ENCODE measurements at regions not wholly inside any gene's neighbourhood (a gene's known extent, or its start where the extent isn't known, plus 50 kb on each side); places are given as distances from the start of the nearest gene placed in this dataset.
"Not testable (repeated sequence)": the region's sequence is repeated elsewhere in the genome, so short reads cannot be mapped to it uniquely, and the experiment has no call there.

DNA sequence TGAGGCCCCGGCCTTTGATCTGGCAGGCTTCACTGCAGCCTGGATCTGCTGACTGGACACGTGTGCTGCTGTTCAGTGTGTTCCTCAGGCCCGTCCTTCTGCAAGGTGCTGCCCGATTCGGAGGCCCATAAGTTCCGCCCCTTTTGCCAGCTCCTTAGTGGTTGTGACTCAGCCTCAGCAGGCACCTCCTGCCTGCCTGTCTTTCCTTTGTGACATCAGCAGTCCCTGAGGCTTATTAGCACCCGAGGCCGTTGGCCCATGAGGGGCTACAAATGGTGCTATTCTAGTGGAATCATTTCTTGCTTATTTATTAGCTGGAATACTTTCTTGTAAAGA lies 75.4 kb upstream of the FAN1 start:
- TF ChIP-seq, protein P1, sequence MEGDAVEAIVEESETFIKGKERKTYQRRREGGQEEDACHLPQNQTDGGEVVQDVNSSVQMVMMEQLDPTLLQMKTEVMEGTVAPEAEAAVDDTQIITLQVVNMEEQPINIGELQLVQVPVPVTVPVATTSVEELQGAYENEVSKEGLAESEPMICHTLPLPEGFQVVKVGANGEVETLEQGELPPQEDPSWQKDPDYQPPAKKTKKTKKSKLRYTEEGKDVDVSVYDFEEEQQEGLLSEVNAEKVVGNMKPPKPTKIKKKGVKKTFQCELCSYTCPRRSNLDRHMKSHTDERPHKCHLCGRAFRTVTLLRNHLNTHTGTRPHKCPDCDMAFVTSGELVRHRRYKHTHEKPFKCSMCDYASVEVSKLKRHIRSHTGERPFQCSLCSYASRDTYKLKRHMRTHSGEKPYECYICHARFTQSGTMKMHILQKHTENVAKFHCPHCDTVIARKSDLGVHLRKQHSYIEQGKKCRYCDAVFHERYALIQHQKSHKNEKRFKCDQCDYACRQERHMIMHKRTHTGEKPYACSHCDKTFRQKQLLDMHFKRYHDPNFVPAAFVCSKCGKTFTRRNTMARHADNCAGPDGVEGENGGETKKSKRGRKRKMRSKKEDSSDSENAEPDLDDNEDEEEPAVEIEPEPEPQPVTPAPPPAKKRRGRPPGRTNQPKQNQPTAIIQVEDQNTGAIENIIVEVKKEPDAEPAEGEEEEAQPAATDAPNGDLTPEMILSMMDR (IDR thresholded peaks at IDR 0.05), result not testable (repeated sequence)
- TF ChIP-seq POLR2A, POLR2AphosphoS5 (IDR thresholded peaks at IDR 0.05): not testable (repeated sequence)

All from gastroesophageal sphincter (tissue), 3 donors.